ENCODE measurements at regions not wholly inside any gene's neighbourhood (a gene's known extent, or its start where the extent isn't known, plus 50 kb on each side); places are given as distances from the start of the nearest gene placed in this dataset.

- H3K4me1 Mint-ChIP-seq (ENCODE audit: low read depth) = peaks cover 55% of the 10 kb centered on the region
- H3K9me3 Mint-ChIP-seq (ENCODE audit: low read depth) = no peaks in the 10 kb centered on the region
- peaks cover 9% of the 10 kb centered on the region for H3K27me3 Mint-ChIP-seq (ENCODE audit: low read depth)
- H3K4me3 Mint-ChIP-seq (ENCODE audit: unreplicated experiment) = no peak overlapping the region
- DNase-seq (ENCODE audit: low spot score) = no peak
- no peaks in the 10 kb centered on the region for H3K36me3 Mint-ChIP-seq (ENCODE audit: low read depth)
- TF ChIP-seq, protein P1, sequence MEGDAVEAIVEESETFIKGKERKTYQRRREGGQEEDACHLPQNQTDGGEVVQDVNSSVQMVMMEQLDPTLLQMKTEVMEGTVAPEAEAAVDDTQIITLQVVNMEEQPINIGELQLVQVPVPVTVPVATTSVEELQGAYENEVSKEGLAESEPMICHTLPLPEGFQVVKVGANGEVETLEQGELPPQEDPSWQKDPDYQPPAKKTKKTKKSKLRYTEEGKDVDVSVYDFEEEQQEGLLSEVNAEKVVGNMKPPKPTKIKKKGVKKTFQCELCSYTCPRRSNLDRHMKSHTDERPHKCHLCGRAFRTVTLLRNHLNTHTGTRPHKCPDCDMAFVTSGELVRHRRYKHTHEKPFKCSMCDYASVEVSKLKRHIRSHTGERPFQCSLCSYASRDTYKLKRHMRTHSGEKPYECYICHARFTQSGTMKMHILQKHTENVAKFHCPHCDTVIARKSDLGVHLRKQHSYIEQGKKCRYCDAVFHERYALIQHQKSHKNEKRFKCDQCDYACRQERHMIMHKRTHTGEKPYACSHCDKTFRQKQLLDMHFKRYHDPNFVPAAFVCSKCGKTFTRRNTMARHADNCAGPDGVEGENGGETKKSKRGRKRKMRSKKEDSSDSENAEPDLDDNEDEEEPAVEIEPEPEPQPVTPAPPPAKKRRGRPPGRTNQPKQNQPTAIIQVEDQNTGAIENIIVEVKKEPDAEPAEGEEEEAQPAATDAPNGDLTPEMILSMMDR (IDR thresholded peaks at IDR 0.05) = no peak
- H3K27ac Mint-ChIP-seq (ENCODE audit: unreplicated experiment) = peak overlapping the region; percentile 52
Observed at GRCh38 chr21:38993561-38993960, 187.8 kb downstream of the ETS2 start.

GRCh38 chr21:38992737-38993136, 187.0 kb downstream of the ETS2 start:
- H3K9me3 Mint-ChIP-seq (ENCODE audit: low read depth) = no peaks in the 10 kb centered on the region
- DNase-seq (ENCODE audit: low spot score) = no peak
- no peaks in the 10 kb centered on the region for H3K36me3 Mint-ChIP-seq (ENCODE audit: low read depth)
- H3K27ac Mint-ChIP-seq (ENCODE audit: unreplicated experiment) = no peak overlapping the region
- peaks cover 63% of the 10 kb centered on the region for H3K4me1 Mint-ChIP-seq (ENCODE audit: low read depth)
- TF ChIP-seq, protein P1 (IDR thresholded peaks at IDR 0.05) = no peak
- H3K4me3 Mint-ChIP-seq (ENCODE audit: unreplicated experiment) = no peak overlapping the region
- H3K27me3 Mint-ChIP-seq (ENCODE audit: low read depth) = peaks cover 8% of the 10 kb centered on the region

DNA sequence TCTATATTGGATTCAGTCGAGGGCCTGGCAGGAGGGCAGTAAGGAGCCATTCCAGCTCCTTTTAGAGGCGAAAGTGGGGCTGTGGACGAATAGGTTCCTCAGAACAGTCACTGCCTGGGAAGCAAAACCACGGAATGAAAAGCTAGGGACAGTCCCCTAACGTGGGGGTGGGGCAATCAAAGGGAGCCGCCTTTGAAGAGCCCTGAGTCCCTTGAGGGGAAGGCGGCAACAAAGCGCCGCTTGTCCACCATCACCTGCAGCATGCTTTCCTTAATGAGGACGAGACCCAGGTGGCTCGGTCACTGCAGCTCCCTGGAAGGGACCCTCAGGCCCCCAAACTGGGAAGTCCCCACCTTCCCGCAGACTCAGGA, 184.7 kb downstream of the ETS2 start:
- DNase-seq (ENCODE audit: low spot score) = no peak
- TF ChIP-seq, protein P1 (IDR thresholded peaks at IDR 0.05) = no peak
- Mint-ChIP-seq H3K27me3 (ENCODE audit: low read depth) (peaks cover 2% of the 10 kb centered on the region), H3K4me1 (ENCODE audit: low read depth) (peaks cover 82% of the 10 kb centered on the region), H3K36me3 (ENCODE audit: low read depth) (no peaks in the 10 kb centered on the region), H3K9me3 (ENCODE audit: low read depth) (no peaks in the 10 kb centered on the region), H3K4me3 (ENCODE audit: unreplicated experiment) (no peak overlapping the region), H3K27ac (ENCODE audit: unreplicated experiment) (peak overlapping the region; percentile 13)

- H3K36me3 Mint-ChIP-seq (ENCODE audit: low read depth) = no peaks in the 10 kb centered on the region
- H3K4me1 Mint-ChIP-seq (ENCODE audit: low read depth) = peaks cover 85% of the 10 kb centered on the region
- H3K27me3 Mint-ChIP-seq (ENCODE audit: low read depth) = peaks cover 2% of the 10 kb centered on the region
- H3K4me3 Mint-ChIP-seq (ENCODE audit: unreplicated experiment) = peak overlapping the region; percentile 54
- peak overlapping the region; percentile 88 for H3K27ac Mint-ChIP-seq (ENCODE audit: unreplicated experiment)
- DNase-seq (ENCODE audit: low spot score) = no peak
- TF ChIP-seq, protein P1 (IDR thresholded peaks at IDR 0.05) = no peak
- no peaks in the 10 kb centered on the region for H3K9me3 Mint-ChIP-seq (ENCODE audit: low read depth)
Observed at GRCh38 chr21:38989745-38990423, 184.2 kb downstream of the ETS2 start.

DNA sequence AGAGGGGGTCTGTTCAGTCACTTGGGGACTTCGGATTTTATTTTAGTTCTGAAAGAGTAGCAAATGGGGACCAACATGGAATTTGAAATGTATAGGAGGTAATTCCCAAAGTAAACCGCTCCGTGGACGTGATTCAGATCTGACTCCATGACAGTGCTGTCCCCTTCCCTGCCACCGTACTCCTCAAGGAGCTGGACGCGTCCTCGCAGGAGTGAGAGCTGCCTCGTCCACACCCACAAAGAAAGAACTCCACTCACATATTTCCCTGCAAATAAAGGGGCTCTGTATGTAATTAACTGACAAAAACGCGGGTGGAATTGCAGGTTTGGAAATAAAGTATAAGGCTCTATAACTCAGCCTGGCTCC, 183.6 kb downstream of the ETS2 start:
- peaks cover 2% of the 10 kb centered on the region for H3K27me3 Mint-ChIP-seq (ENCODE audit: low read depth)
- H3K4me1 Mint-ChIP-seq (ENCODE audit: low read depth) = peaks cover 85% of the 10 kb centered on the region
- no peaks in the 10 kb centered on the region for H3K36me3 Mint-ChIP-seq (ENCODE audit: low read depth)
- DNase-seq (ENCODE audit: low spot score) = no peak
- TF ChIP-seq, protein P1 (IDR thresholded peaks at IDR 0.05) = no peak
- no peaks in the 10 kb centered on the region for H3K9me3 Mint-ChIP-seq (ENCODE audit: low read depth)
- peak overlapping the region; percentile 20 for H3K4me3 Mint-ChIP-seq (ENCODE audit: unreplicated experiment)
- peak overlapping the region; percentile 88 for H3K27ac Mint-ChIP-seq (ENCODE audit: unreplicated experiment)
